Stimulated activated CD8-positive, alpha-beta memory T cell treated with anti-CD3 and anti-CD28 coated beads, Interleukin-4, amount 100 ng/mL, for 48 hours (primary cell): ENCODE measurements at regions not wholly inside any gene's neighbourhood (a gene's known extent, or its start where the extent isn't known, plus 50 kb on each side); places are given as distances from the start of the nearest gene placed in this dataset.

Source experiments
- DNase-seq: peaks from one replicate; pipeline ENCODE4 v3.0.0-alpha.2; 2020

- DNase-seq, result no peak
Measured at GRCh38 chr10:30793093-30793492, 163.5 kb upstream of the LYZL2 start.

GRCh38 chr10:30792025-30792424, 162.5 kb upstream of the LYZL2 start:
- no peak for DNase-seq

- DNase-seq, result no peak
Measured at GRCh38 chr10:30791197-30791611, 161.7 kb upstream of the LYZL2 start.

GRCh38 chr10:30789806-30790205, 160.3 kb upstream of the LYZL2 start:
- DNase-seq, result no peak

- no peak for DNase-seq
Measured at GRCh38 chr10:30788307-30788706, 158.8 kb upstream of the LYZL2 start.

GRCh38 chr10:30786906-30787305, 157.4 kb upstream of the LYZL2 start:
- no peak for DNase-seq

GRCh38 chr10:30786131-30786530, 156.6 kb upstream of the LYZL2 start:
- no peak for DNase-seq

- peak; percentile 46 for DNase-seq
Measured at GRCh38 chr10:30784897-30785605, 155.5 kb upstream of the LYZL2 start.

- DNase-seq, result no peak
Measured at GRCh38 chr10:30784524-30784896, 155.0 kb upstream of the LYZL2 start.

- DNase-seq, result peak; percentile 91
Measured at GRCh38 chr10:30783939-30784501, 154.5 kb upstream of the LYZL2 start.

- DNase-seq, result no peak
Measured at GRCh38 chr10:30782537-30783461, 153.2 kb upstream of the LYZL2 start.

GRCh38 chr10:30782157-30782536, 152.6 kb upstream of the LYZL2 start:
- no peak for DNase-seq

- DNase-seq, result no peak
Measured at GRCh38 chr10:30781670-30782121, 152.1 kb upstream of the LYZL2 start.

- no peak for DNase-seq
Measured at GRCh38 chr10:30778769-30779168, 149.2 kb upstream of the LYZL2 start.

- no peak for DNase-seq
Measured at GRCh38 chr10:30775779-30776591, 146.4 kb upstream of the LYZL2 start.

GRCh38 chr10:30774261-30774660, 144.7 kb upstream of the LYZL2 start:
- DNase-seq, result no peak

GRCh38 chr10:30773501-30773900, 143.9 kb upstream of the LYZL2 start:
- no peak for DNase-seq

- DNase-seq, result no peak
Measured at GRCh38 chr10:30770816-30771215, 141.3 kb upstream of the LYZL2 start.

GRCh38 chr10:30770229-30770628, 140.7 kb upstream of the LYZL2 start:
- DNase-seq, result no peak

- no peak for DNase-seq
Measured at GRCh38 chr10:30769361-30769760, 139.8 kb upstream of the LYZL2 start.

- no peak for DNase-seq
Measured at GRCh38 chr10:30765616-30766015, 136.1 kb upstream of the LYZL2 start.

- DNase-seq, result no peak
Measured at GRCh38 chr10:30765022-30765615, 135.6 kb upstream of the LYZL2 start.

- no peak for DNase-seq
Measured at GRCh38 chr10:30763918-30764317, 134.4 kb upstream of the LYZL2 start.
